ENCODE measurements at regions not wholly inside any gene's neighbourhood (a gene's known extent, or its start where the extent isn't known, plus 50 kb on each side); places are given as distances from the start of the nearest gene placed in this dataset.
A peak's percentile ranks its signal among the peaks of the same experiment; 100 is the strongest.

- Histone ChIP-seq H3K4me2 (ENCODE audit: control insufficient read depth, insufficient read depth) (no peak overlapping the region), H3K79me2 (ENCODE audit: control insufficient read depth, insufficient read depth, low read length) (no peaks in the 10 kb centered on the region), H3K27me3 (replicated peaks in 1 of 2; ENCODE audit: control insufficient read depth in 2 of 2, insufficient read depth in 2 of 2, low read length in 1 of 2) (no peaks in the 10 kb centered on the region), H3K27ac (ENCODE audit: control insufficient read depth, insufficient read depth) (no peak overlapping the region), H3K9ac (ENCODE audit: control insufficient read depth, insufficient read depth, low read length) (no peak overlapping the region), H2AFZ (ENCODE audit: control insufficient read depth, low read depth, low read length) (no peak overlapping the region), H3K9me3 (replicated peaks; ENCODE audit: control insufficient read depth, insufficient read depth, low read length) (no peaks in the 10 kb centered on the region), H3K36me3 (ENCODE audit: control insufficient read depth in 2 of 2, insufficient read depth in 2 of 2, low read length in 1 of 2) (no peaks in the 10 kb centered on the region), H3K4me3 (no peak overlapping the region), H3K4me1 (ENCODE audit: control insufficient read depth, insufficient read depth, low read length) (no peaks in the 10 kb centered on the region), H4K20me1 (ENCODE audit: control insufficient read depth, insufficient read depth) (no peaks in the 10 kb centered on the region)
- FAIRE-seq (no peak), DNase-seq (ENCODE audit: low read depth, low spot score) (no peak), ATAC-seq (no peak)
- in situ Hi-C loops (cut with MboI) (no loop called here), intact Hi-C loops (cut with micrococcal nuclease; ENCODE audit: unreplicated experiment) (no loop called here)
- BruUV-seq (replicated peaks): no TSS peak
- TF ChIP-seq JUND (IDR thresholded peaks at IDR 0.05; ENCODE audit: low read depth, low read length) (no peak), TARDBP (IDR thresholded peaks at IDR 0.05; ENCODE audit: borderline replicate concordance) (no peak), SMAD1 (IDR thresholded peaks at IDR 0.05; ENCODE audit: low read depth, partially characterized antibody) (no peak), KDM1A (IDR thresholded peaks at IDR 0.05; ENCODE audit: borderline replicate concordance) (no peak), NR2C2 (IDR thresholded peaks at IDR 0.05; ENCODE audit: borderline replicate concordance, control insufficient read depth, insufficient read length, low read depth) (no peak)
- ChIA-PET RAD21 (ENCODE audit: unreplicated experiment) (no interaction called here), SMC1A (ENCODE audit: uncharacterized antibody, unreplicated experiment) (no interaction called here), POLR2A (interaction anchor here (0.5 kb wide), 1 partner anchor 325 kb away, joined by 3 read pairs; no protein-coding TSS in a partner anchor), CTCF (no interaction called here)
Observed at GRCh38 chr13:84978851-84979250, 820.4 kb downstream of the SLITRK6 start.

- no peaks in the 10 kb centered on the region for H3K36me3 ChIP-seq (ENCODE audit: control insufficient read depth in 2 of 2, insufficient read depth in 2 of 2, low read length in 1 of 2)
- POLR2A ChIA-PET: no interaction called here
- DNase-seq (ENCODE audit: low read depth, low spot score): no peak
- intact Hi-C loops (cut with micrococcal nuclease; ENCODE audit: unreplicated experiment) (no loop called here), in situ Hi-C loops (cut with MboI) (no loop called here)
- no peak overlapping the region for H3K9ac ChIP-seq (ENCODE audit: control insufficient read depth, insufficient read depth, low read length)
- CTCF ChIA-PET: no interaction called here
- H3K4me1 ChIP-seq (ENCODE audit: control insufficient read depth, insufficient read depth, low read length): no peaks in the 10 kb centered on the region
- no peak overlapping the region for H3K4me3 ChIP-seq
- no peaks in the 10 kb centered on the region for H3K27me3 ChIP-seq (replicated peaks in 1 of 2; ENCODE audit: control insufficient read depth in 2 of 2, insufficient read depth in 2 of 2, low read length in 1 of 2)
- H3K27ac ChIP-seq (ENCODE audit: control insufficient read depth, insufficient read depth): no peak overlapping the region
- no TSS peak for BruUV-seq (replicated peaks)
- no peaks in the 10 kb centered on the region for H4K20me1 ChIP-seq (ENCODE audit: control insufficient read depth, insufficient read depth)
- H3K4me2 ChIP-seq (ENCODE audit: control insufficient read depth, insufficient read depth): no peak overlapping the region
- SMC1A ChIA-PET (ENCODE audit: uncharacterized antibody, unreplicated experiment): interaction anchor here (1.0 to 1.3 kb wide), 2 partner anchors 10 to 27 kb away, joined by 3 to 4 read pairs; no protein-coding TSS in a partner anchor
- peak; percentile 34 for ATAC-seq
- RAD21 ChIA-PET (ENCODE audit: unreplicated experiment): interaction anchor here (1.1 kb wide), 1 partner anchor 75 kb away, joined by 3 read pairs; no protein-coding TSS in a partner anchor
- FAIRE-seq: no peak
- no peaks in the 10 kb centered on the region for H3K79me2 ChIP-seq (ENCODE audit: control insufficient read depth, insufficient read depth, low read length)
- WGBS (ENCODE audit: insufficient coverage, insufficient replicate concordance, low lambda C conversion rate, missing lambda C conversion rate): 0% methylated on average over 1 of the region's 1 CpG
- H3K9me3 ChIP-seq (replicated peaks; ENCODE audit: control insufficient read depth, insufficient read depth, low read length): no peaks in the 10 kb centered on the region
- H2AFZ ChIP-seq (ENCODE audit: control insufficient read depth, low read depth, low read length): no peak overlapping the region
- TF ChIP-seq CREM (IDR thresholded peaks at IDR 0.05; ENCODE audit: low read depth) (no peak), MEF2B (IDR thresholded peaks at IDR 0.05; ENCODE audit: partially characterized antibody, poor library complexity, severe bottlenecking) (no peak), ZNF622 (IDR thresholded peaks at IDR 0.05) (no peak), FOXK2 (IDR thresholded peaks at IDR 0.05) (no peak), FOXM1 (IDR thresholded peaks at IDR 0.05; ENCODE audit: low read depth, low read length) (no peak), USF2 (IDR thresholded peaks at IDR 0.05; ENCODE audit: borderline replicate concordance, low read depth, low read length) (no peak), MYC (IDR thresholded peaks at IDR 0.05; ENCODE audit: insufficient read depth, insufficient read length, insufficient replicate concordance, low read length, severe bottlenecking) (no peak), HCFC1 (IDR thresholded peaks at IDR 0.05; ENCODE audit: low read length) (no peak), EED (IDR thresholded peaks at IDR 0.05; ENCODE audit: low read depth) (no peak), BCL11A (IDR thresholded peaks at IDR 0.05; ENCODE audit: low read depth, low read length) (no peak), NR2C1 (IDR thresholded peaks at IDR 0.05) (no peak), SUZ12 (IDR thresholded peaks at IDR 0.05; ENCODE audit: unreplicated experiment) (no peak), CBFB (IDR thresholded peaks at IDR 0.05; ENCODE audit: low read depth) (no peak)
Observed at GRCh38 chr13:84973661-84974060, 825.6 kb downstream of the SLITRK6 start.
